Neural progenitor cell (in vitro differentiated cells): ENCODE measurements at regions not wholly inside any gene's neighbourhood (a gene's known extent, or its start where the extent isn't known, plus 50 kb on each side); places are given as distances from the start of the nearest gene placed in this dataset.

Experiments used
- EZH2 ChIP-seq: fragments of 200-600 bp; sonication (generic); IDR thresholded peaks from 2 replicates; pipeline ENCODE4 v1.6.1; 2017; ENCODE audit warnings: antibody characterized with exemption, mild to moderate bottlenecking, moderate library complexity
- EZH2phosphoT487 ChIP-seq: fragments of 200-600 bp; sonication (generic); IDR thresholded peaks from 2 replicates; pipeline ENCODE4 v1.6.1; 2017; ENCODE audit warnings: antibody characterized with exemption
- TF ChIP-seq, protein P1 (sequence below): fragments of 200-600 bp; sonication (generic); IDR thresholded peaks from 2 replicates; pipeline ENCODE4 v1.5.1; 2017; ENCODE audit warnings: antibody characterized with exemption, mild to moderate bottlenecking

DNA sequence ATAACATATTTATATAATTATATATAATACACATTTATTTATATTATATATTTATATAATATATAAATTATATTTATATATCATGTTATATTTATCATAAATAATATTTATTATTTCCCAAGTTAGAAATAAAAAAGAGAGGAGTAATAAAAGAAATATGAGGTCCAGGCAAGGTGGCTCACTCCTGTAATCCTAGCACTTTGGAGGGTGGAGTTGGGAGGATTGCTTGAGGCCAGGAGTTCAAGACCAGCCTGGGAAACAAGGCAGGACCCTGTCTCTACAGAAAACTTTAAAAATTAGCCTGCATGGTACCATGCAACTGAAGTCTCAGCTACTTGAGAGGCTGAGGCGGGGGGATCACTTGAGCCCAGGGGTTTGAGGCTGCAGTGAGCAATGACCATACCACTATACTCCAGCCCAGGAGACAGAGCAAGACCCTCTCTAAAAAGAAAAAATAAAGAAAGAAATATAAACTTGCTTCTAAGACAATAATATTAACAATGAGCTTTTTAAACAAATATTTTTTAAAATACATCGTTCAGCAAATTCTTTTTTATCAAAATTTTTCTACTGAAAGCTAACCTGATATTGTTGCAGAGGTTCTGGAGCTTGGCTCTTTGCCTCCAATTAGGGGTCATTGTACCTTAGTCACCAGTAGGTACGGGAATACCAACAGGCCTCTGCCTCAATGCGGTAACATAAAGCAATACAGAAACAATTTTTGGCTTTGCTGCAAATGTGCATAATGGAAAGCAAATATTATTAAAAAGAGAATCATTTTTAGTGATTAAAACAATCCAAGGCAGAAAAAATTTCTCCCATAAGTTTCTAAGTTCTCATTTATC lies 290.0 kb downstream of the SETD4 start:
- TF ChIP-seq EZH2, result no peak
- TF ChIP-seq, protein P1, sequence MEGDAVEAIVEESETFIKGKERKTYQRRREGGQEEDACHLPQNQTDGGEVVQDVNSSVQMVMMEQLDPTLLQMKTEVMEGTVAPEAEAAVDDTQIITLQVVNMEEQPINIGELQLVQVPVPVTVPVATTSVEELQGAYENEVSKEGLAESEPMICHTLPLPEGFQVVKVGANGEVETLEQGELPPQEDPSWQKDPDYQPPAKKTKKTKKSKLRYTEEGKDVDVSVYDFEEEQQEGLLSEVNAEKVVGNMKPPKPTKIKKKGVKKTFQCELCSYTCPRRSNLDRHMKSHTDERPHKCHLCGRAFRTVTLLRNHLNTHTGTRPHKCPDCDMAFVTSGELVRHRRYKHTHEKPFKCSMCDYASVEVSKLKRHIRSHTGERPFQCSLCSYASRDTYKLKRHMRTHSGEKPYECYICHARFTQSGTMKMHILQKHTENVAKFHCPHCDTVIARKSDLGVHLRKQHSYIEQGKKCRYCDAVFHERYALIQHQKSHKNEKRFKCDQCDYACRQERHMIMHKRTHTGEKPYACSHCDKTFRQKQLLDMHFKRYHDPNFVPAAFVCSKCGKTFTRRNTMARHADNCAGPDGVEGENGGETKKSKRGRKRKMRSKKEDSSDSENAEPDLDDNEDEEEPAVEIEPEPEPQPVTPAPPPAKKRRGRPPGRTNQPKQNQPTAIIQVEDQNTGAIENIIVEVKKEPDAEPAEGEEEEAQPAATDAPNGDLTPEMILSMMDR, result no peak
- no peak for TF ChIP-seq EZH2phosphoT487
